ENCODE measurements at regions not wholly inside any gene's neighbourhood (a gene's known extent, or its start where the extent isn't known, plus 50 kb on each side); places are given as distances from the start of the nearest gene placed in this dataset.
"Not testable (repeated sequence)": the region's sequence is repeated elsewhere in the genome, so short reads cannot be mapped to it uniquely, and the experiment has no call there.

DNA sequence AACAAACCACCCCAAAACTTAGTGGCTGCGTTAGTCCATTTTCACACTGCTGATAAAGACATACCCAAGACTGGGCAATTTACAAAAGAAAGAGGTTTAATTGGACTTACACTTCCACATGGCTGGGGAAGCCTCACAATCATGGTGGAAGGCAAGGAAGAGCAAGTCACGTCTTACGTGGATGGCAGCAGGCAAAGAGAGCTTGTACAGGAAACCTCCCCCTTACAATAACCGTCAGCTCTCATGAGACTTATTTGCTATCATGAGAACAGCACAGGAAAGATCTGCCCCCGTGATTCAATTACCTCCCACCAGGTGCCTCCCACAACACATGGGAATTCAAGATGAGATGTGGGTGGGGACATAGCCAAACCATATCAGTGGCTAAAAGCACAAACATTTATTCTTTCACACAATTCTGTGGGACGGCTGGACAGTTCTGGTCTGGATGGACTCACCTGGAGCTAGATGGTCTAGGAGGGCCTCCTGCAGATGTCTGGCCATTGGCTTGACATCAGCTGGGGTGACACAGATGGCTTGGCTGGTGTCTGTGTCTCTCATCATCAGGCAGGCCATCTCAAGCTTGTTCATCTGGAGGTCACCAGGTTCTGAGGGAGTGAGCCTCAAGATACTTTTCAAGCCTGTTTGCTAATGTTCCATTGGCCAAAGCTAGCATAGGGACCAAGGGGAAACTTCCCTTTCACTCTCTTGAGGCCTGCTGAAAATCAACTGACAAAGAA, 104.1 kb downstream of the SMIM20 start:
- H3K27ac ChIP-seq; DNase-seq (ENCODE audit: low read depth, low spot score): not testable (repeated sequence)

DNA sequence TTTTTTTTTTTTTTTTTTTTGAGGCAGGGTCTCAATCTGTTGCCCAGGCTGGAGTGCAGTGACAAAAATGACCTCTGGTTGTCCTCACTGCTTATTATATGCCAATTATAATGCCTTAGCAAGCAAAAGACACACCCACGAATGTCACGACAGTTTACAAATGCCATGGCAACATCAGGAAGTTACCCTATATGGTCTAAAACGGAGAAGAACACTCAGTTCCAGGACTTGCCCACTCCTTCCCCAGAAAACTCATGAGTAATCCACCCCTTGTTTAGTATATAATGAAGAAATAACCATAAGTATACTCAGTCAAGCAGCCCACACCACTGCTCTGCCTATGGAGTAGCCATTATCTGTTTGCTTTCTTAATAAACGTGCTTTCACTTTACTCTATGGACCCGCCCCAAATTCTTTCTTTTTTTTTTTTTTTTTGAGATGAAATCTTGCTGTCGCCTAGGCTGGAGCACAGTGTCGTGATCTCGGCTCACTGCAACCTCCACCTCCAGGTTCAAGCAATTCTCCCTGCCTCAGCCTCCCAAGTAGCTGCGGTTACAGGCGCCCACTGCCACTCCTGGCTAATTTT, 106.2 kb downstream of the SMIM20 start:
- no peak for DNase-seq (ENCODE audit: low read depth, low spot score)
- no peak overlapping the region for H3K27ac ChIP-seq

DNA sequence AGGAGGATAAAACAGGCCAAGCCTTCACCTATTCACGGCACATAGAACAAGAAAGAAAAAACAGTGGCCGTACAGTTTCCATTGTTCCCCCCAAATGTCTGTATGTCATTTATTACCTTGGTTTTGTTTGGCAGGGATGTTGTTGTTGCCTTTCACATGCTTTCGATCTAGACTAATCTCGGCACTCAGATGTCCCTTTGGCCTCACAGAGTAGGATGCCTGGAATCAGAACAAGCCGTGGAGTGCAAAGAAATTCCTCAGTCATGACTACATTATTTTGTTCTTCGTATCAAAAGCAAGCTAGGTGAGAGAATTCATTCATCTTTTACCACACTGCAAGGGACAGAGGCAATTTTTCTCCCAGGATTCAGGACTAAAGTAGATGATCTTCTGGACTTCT, 106.9 kb downstream of the SMIM20 start:
- no peak for DNase-seq (ENCODE audit: low read depth, low spot score)
- no peak overlapping the region for H3K27ac ChIP-seq

DNA sequence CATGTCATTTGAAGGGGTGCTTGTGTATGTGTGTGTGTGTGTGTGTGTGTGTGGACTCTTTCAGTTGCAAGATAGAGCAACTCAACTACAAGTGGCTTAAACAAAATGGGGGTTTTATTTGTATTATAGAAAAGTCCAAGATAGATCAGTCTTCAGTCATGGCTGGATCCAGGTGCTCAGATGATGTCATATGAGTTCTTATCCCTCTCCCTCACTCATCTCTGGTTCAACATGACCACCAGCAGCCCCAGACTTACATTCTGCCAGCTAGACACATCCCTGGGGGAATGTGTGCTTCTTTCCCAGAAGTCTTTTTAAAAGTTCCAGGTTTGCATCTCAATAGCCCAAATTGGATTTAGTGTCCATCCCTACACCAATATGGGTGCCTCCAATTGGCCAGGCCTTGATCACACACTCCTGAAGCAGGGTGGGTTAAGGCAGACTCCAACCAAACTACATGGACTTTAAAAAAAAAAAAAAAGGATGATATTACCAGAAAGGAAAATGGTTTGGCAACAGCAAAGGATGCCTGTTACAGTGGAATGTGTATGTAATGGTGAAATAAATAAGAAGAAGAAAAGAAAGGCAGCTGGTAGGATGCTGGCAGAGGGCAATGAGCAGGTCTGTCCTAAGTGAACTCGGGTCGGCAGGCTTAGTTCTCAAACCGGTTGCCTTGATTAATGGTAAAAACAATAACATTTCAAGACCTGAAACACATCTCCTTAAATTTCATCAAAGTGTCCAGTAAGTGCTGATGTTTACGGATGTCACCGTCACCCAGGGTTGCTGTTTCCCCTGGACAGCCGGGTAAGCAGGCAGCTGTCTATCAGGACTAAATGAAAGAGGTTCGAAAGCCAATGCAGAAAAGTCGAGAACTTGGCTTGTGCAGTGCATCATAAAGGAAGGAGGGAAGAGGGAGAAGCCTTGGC, 107.7 kb downstream of the SMIM20 start:
- no peak overlapping the region for H3K27ac ChIP-seq
- no peak for DNase-seq (ENCODE audit: low read depth, low spot score)

DNA sequence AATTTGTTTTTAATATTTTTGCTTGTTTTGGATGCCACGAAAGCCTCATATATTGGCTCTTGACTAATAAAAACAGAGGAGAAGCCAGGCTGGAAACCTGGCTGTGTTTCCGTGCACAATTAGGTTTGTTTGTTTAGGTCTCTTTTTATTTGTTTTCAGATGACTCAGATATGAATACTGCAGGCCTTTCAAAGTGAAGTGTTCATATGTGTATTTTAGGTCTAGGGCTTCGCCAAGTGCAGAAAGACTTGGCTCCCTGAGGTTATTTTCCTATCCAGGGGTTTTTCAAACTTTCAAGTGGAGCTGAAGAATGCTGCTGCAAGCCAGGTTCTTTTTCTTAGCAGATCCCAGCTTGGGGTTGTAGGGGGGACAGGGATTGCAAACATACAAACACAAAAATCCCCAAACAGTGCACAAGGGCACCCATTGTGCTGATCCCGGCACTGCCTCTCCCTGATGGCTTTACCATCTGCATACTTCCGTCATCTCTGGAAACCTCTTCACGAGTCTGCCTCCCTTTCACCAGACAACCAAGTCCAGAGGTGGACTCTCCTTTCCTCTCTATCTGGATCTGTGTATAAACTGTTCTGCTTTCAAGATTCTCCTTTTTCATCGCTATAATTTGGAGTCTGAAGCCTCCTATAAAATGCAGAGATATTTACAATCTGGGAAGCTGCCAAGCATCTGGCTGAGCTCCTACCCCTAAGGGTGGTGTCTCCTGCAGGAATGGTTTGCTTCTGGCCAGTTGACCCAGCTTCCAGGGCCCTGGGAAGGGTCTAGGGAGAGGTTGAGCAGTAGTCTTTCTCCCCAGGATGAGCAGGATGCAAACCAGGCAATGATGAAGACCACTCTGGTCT, 108.6 kb downstream of the SMIM20 start:
- no peak overlapping the region for H3K27ac ChIP-seq
- DNase-seq (ENCODE audit: low read depth, low spot score) = peak; percentile 43

DNA sequence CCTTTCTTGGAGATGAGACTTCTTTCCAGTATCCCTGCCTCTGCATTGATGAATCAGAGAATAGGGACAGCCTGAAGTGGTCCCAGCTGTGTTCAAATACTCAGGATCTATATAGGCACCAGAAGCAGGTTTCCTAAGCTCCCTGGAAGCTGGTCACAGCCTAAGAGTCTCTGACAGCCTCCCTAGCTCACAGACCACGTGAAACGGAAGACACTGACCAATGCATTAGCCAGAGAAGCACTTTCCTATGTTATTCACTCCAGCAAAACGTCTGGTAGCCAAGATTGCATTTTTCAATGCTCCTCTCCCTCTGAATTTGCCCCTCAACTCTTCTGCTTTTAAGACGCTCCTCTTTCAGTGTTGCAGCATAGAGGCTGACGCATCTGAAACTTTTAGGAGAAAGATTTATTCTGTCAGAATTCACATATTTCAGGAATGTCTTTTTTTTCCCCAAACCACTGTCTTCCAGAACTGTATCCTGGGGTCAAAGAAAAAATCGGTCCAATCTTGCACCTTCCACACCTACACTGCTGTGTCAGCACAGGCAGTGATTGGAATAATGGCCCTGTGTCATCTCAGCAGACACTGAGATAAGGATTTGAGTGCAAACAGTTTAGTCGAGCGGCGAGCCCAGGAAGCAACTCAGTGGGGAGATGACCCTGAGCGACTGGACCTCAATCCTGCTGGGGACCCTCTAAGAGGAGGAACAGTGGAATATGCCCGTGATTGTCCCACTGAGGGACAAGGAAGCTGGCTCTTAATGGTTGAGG, 109.4 kb downstream of the SMIM20 start:
- no peak for DNase-seq (ENCODE audit: low read depth, low spot score)
- H3K27ac ChIP-seq = no peak overlapping the region

DNA sequence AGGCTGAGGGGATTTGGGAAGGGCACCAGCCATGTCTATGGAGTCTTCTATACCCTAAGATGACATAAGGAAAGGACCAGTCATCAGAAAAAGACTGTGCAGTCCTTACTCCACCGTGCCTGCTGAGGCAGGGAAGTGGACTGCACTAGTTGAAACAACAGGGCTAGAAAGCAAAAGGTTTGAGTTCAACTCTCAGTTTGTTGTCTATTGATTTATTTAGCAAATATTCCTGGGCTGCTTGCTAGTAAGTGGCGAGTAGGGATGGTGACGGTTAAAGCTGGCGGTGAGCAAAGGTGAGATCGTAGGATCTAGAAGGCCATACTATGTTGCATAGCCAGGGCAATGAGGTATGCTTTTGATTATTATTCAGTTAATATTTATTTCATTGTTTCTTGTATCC, 110.1 kb downstream of the SMIM20 start:
- no peak for DNase-seq (ENCODE audit: low read depth, low spot score)
- no peak overlapping the region for H3K27ac ChIP-seq

DNA sequence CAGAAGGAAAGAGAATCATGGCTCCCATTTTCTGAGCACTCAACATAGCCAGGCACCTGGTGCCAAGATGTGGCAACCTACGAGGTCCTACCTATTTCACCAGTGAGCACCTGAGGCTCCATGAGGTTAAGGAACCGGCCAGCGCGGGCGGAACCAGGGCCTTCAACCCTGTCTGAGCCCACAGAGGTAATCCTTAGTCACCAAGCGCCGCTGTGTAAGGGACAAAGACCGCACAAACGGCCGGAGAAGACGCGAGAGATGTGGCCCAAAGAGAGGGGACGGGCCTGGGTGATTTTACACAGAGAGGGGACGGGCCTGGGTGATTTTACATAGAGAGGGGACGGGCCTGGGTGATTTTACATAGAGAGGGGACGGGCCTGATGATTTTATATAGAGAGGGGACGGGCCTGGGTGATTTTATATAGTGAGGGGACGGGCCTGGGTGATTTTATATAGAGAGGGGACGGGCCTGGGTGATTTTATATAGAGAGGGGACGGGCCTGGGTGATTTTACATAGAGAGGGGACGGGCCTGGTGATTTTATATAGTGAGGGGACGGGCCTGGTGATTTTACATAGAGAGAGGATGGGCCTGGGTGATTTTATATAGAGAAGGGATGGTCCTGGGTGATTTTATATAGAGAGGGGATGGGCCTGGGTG, 114.2 kb downstream of the SMIM20 start:
- no peak for DNase-seq (ENCODE audit: low read depth, low spot score)
- no peak overlapping the region for H3K27ac ChIP-seq

DNA sequence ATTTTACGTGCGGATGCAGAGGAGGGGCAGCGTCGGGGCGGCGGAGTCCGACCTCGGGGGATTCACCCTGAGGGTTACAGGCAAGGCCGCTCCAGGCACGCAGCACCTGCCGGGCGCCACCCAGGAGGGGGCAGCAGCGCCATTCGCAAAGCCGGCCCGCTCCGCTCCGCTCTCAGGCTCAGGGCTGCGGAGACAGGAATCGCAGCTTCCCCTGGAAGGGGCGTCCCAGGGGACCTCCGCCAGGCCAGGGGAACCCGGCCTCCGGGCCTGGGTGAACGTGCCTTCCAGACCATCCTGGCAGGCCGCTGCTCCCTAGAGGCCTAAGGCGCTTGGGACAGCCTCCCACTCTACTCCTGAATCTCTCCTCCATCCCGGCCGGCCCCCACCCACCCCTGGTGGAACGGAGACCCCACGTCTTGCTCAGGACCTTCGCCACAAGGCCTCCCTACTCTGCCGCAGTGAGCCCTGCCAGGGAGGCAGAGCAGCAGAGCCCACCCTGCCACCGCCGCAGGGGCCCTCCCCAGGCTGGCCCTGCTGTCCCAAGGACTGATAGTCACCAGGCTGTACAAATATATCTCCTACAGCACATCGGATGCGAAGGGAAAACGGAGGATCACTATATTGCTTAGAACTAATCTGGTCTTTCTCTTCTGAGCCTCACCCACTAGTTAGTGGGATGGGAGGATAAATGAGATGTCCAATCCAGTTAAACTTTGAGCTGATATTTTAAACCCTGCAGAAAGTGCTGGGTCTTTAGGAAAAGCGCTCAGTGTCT, 115.0 kb downstream of the SMIM20 start:
- no peak for DNase-seq (ENCODE audit: low read depth, low spot score)
- H3K27ac ChIP-seq = no peak overlapping the region

DNA sequence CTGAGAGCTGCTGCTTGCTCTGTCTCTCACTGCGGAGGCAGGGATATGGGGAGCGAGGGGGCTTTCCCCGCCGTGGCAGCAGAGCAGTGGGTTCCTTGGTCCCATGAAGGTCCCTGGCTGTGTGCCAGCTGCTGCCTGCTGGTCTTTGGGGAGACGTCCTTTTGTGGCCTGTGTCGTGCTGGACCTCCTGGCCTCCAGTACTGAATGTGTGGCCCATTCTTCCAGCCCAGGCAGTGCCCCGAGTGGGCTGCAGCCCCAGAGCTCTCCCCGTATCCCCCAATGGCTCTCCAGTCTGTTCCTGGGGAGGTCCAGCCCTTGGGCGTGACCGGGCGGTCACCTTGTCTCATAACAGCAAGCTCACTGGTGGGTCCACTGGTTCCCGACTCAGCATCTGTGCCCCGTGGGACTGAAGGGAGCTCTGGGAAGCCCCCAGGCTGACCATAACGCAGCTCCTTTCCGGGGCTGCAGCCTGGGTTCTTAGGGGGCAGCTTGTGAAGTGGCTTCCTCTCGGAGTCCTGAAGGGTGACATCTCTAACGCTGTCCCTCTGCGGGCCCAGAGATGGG, 115.6 kb downstream of the SMIM20 start:
- DNase-seq (ENCODE audit: low read depth, low spot score) = no peak
- no peak overlapping the region for H3K27ac ChIP-seq

DNA sequence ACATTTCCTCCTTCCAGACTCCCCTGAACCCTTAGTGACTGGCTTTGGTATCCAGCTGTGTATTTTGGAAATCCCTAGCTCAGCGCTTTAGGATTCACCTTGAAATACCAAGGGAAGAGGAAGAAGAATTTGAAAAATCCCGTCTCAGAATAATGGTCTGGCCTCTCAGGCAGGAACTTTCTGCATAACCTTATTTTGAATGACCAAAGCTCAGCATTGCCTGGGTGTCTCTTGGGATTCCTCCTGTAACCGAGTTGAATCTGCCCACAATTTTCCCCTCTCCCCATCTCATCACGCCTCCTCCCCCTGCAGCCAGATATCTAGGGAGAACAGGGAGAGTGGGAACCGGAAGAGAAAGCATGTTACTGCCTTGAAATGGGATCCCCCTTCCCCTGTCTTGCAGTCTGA, 116.2 kb downstream of the SMIM20 start:
- H3K27ac ChIP-seq = no peak overlapping the region
- DNase-seq (ENCODE audit: low read depth, low spot score) = no peak

DNA sequence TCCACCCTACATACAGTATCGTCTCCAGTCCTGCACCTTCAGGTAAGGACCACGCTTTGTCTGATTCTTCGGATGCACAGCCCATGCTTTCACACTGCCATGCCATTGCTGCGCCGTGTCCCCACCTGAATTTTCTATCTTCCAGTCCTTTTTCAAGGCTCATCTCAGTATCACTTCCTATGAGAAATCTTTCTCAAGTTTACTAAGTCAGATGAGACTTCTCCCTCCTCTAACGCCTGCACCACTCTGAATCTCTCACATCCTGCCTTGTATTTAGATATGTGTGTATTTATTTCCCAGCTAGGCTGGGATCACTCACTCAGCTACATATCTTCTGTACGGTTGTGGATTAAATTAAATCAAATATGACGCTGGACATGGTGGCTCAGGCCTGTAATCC, 116.8 kb downstream of the SMIM20 start:
- no peak for DNase-seq (ENCODE audit: low read depth, low spot score)
- H3K27ac ChIP-seq = no peak overlapping the region

DNA sequence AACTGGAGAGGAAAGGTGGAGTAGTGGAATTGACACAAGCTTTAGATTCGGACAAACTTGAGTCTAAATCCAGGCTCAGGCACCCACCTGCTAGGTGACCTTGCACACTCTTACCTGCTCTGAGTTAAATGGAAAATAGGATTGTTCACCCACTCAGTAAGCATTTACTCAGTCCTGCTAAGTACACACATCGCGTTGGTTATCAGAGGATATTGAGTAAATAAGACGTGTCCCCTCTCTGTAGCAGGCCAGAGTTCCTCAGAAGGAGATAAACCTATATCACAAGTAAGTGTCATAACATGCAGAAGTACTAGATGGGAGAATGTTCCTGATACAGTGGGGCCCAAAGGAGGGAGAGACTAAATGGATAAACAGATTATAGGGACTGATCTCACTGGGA, 117.7 kb downstream of the SMIM20 start:
- no peak overlapping the region for H3K27ac ChIP-seq

DNA sequence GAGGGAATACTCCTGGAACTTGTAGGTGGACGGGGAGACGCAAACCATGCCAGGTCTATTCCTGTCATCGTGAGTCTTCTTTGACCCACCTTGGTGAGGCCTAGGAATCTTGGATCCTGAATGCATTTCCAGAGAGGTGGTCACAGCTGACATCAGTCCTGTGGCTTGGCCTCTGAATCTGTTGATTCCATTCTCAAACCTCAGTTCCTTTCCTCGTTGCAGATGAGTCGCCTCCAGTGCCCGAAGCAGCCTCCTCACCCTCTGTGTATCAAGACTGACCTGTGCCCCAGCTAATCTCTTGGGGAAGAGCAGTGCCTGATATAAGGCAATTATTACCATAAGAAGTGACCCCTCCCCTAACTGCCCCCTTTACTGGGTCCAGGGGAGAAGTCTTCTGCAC, 118.1 kb downstream of the SMIM20 start:
- DNase-seq (ENCODE audit: low read depth, low spot score) = no peak
- H3K27ac ChIP-seq = peak overlapping the region; percentile 35

More for the DNA sequence above, 117.7 kb downstream of the SMIM20 start:
- no peak for DNase-seq (ENCODE audit: low read depth, low spot score)

DNA sequence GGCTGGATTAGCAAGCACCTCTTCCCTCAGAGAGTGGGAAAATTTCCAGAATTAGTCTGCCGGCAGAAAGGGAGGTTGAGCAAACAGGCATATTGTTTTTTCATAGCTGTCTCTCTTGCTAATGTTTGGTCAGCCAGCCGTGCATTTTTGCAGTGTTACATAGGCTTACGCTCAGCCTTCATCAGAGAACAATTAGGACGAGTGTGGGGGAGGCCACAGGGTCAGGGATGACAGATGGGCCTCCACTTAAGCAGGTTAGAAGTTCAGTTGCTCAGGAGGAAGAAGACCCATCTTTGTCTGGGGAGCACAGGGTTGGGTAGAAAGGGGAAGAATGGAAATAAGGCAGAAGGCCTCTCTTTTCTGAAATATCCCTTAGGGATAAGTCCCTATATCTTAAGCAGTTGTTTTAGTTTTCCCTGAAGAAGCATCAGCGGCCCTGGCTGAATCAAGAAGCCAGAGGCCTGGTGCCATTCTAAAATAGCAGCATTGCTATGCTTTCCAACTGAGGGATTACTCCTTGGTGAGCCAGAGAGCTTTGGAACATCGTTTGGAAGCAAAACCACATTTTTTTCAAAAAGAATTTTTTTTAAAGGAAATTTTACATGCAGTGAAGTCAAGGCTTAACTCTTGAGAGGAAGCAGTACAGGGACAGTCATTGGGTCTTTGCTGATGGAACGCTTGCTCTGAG, 118.8 kb downstream of the SMIM20 start:
- peak overlapping the region; percentile 35 for H3K27ac ChIP-seq
- no peak for DNase-seq (ENCODE audit: low read depth, low spot score)

DNA sequence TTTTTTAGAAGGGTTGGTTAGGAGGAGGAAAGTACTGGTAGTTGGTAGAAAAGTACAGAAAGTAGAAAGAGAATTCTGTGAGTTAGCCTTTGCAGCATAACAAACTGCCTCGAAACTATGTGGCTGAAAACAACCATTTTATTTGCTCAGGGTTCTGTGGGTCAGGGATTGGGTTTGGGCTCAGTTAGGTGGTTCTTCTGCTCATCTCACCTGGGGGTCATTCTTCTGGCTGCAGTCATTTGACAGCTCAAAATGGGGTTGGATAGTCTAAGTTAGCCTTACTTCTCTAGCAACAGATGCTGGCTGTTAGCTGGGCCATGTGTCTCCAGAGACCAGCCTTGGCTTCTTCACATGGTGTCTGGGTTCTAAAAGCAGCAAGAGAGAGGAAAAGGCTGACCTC, 119.4 kb downstream of the SMIM20 start:
- no peak overlapping the region for H3K27ac ChIP-seq
- no peak for DNase-seq (ENCODE audit: low read depth, low spot score)

DNA sequence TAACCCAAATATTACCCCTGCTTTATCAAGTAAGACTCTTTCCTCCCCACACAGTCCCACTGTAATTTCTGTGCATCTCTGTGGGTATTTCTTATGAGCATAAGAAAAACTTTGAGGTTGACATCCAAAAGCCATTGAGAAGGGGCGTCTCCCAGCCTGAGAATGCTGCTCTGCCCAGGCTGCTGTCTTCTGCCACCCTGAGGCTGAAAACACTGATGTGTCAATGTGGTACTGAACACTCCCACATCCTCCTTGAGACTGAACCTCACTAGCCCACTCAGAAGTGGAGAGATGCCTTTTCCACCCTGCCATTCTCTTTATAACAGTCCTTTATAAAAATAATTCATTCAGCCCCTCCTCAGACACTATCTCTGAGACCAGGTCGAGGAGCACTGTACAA, 120.8 kb downstream of the SMIM20 start:
- DNase-seq (ENCODE audit: low read depth, low spot score) = no peak
- H3K27ac ChIP-seq = no peak overlapping the region

Data from epithelial cell of prostate (primary cell).